OCI-LY1 (cell line): ENCODE measurements at regions not wholly inside any gene's neighbourhood (a gene's known extent, or its start where the extent isn't known, plus 50 kb on each side); places are given as distances from the start of the nearest gene placed in this dataset.

ENCODE experiments used
- H2AFZ ChIP-seq: fragments of 200-600 bp; sonication (generic), shearing (Covaris generic); 2 replicates; pipeline ENCODE4 v1.6.0; 2014; ENCODE audit warnings: antibody characterized with exemption, mild to moderate bottlenecking, low read length
- H3F3A ChIP-seq: fragments of 200-600 bp; sonication (generic), shearing (Covaris generic); 2 replicates; pipeline ENCODE4 v1.6.0; 2014; ENCODE audit warnings: mild to moderate bottlenecking, antibody characterized with exemption, low read length, moderate library complexity; ENCODE audit not compliant: insufficient read depth
- H3K27ac ChIP-seq: fragments of 200-600 bp; sonication (generic); 2 replicates; pipeline ENCODE4 v1.5.1; 2014; ENCODE audit warnings: low read length, mixed run types, mild to moderate bottlenecking, low read depth; ENCODE audit not compliant: poor library complexity, severe bottlenecking
- H3K27me3 ChIP-seq: fragments of 200-600 bp; sonication (generic); 2 replicates; pipeline ENCODE4 v1.6.0; 2014; ENCODE audit warnings: antibody characterized with exemption, mild to moderate bottlenecking, low read length, moderate library complexity; ENCODE audit not compliant: insufficient read depth
- H3K36me3 ChIP-seq: fragments of 200-600 bp; sonication (generic); 2 replicates; pipeline ENCODE4 v1.6.1; 2014; ENCODE audit warnings: mild to moderate bottlenecking, antibody characterized with exemption, low read length, moderate library complexity, mixed read lengths; ENCODE audit not compliant: insufficient read depth
- H3K4me1 ChIP-seq: fragments of 200-600 bp; sonication (generic); 2 replicates; pipeline ENCODE4 v1.5.1; 2014; ENCODE audit warnings: mild to moderate bottlenecking, low read length, moderate library complexity; ENCODE audit not compliant: insufficient read depth, severe bottlenecking
- H3K4me2 ChIP-seq: fragments of 200-600 bp; sonication (generic), shearing (Covaris generic); 2 replicates; pipeline ENCODE4 v1.6.1; 2014; ENCODE audit warnings: low read length
- H3K4me3 ChIP-seq: fragments of 200-600 bp; sonication (generic); 2 replicates; pipeline ENCODE4 v1.5.1; 2014; ENCODE audit warnings: low read length, low read depth, mild to moderate bottlenecking, mixed read lengths; ENCODE audit not compliant: poor library complexity, severe bottlenecking
- H3K79me2 ChIP-seq: fragments of 200-600 bp; shearing (Covaris generic); 2 replicates; pipeline ENCODE4 v1.6.1; 2016; ENCODE audit warnings: mixed run types, low read length, mixed read lengths; ENCODE audit not compliant: insufficient read depth
- H3K9ac ChIP-seq: fragments of 200-600 bp; sonication (generic), shearing (Covaris generic); 2 replicates; pipeline ENCODE4 v1.6.1; 2014; ENCODE audit warnings: mild to moderate bottlenecking, low read length, mixed read lengths
- H3K9me2 ChIP-seq: fragments of 200-600 bp; sonication (generic), shearing (Covaris generic); 2 replicates; pipeline ENCODE4 v1.6.1; 2014; ENCODE audit warnings: low read depth, mild to moderate bottlenecking, low read length, mixed read lengths
- H3K9me3 ChIP-seq: fragments of 200-600 bp; shearing (Covaris generic); 2 replicates; pipeline ENCODE4 v1.6.1; 2014; ENCODE audit warnings: low read length, mixed read lengths
- H4K20me1 ChIP-seq: fragments of 200-600 bp; sonication (generic), shearing (Covaris generic); 2 replicates; pipeline ENCODE4 v1.6.0; 2016; ENCODE audit warnings: mild to moderate bottlenecking, low read length; ENCODE audit not compliant: insufficient read depth
- EZH2 ChIP-seq: fragments of 200-600 bp; sonication (generic), shearing (Covaris generic); IDR thresholded peaks from 2 replicates; pipeline ENCODE4 v1.8.0; 2017; ENCODE audit warnings: borderline replicate concordance, mixed run types, mild to moderate bottlenecking, antibody characterized with exemption, low read length, moderate library complexity, mixed read lengths
- TF ChIP-seq, protein P1 (sequence below): fragments of 200-600 bp; sonication (generic), shearing (Covaris generic); IDR thresholded peaks from 2 replicates; pipeline ENCODE4 v1.5.1; 2017; ENCODE audit warnings: mild to moderate bottlenecking, antibody characterized with exemption, low read length, moderate library complexity, mixed read lengths

DNA sequence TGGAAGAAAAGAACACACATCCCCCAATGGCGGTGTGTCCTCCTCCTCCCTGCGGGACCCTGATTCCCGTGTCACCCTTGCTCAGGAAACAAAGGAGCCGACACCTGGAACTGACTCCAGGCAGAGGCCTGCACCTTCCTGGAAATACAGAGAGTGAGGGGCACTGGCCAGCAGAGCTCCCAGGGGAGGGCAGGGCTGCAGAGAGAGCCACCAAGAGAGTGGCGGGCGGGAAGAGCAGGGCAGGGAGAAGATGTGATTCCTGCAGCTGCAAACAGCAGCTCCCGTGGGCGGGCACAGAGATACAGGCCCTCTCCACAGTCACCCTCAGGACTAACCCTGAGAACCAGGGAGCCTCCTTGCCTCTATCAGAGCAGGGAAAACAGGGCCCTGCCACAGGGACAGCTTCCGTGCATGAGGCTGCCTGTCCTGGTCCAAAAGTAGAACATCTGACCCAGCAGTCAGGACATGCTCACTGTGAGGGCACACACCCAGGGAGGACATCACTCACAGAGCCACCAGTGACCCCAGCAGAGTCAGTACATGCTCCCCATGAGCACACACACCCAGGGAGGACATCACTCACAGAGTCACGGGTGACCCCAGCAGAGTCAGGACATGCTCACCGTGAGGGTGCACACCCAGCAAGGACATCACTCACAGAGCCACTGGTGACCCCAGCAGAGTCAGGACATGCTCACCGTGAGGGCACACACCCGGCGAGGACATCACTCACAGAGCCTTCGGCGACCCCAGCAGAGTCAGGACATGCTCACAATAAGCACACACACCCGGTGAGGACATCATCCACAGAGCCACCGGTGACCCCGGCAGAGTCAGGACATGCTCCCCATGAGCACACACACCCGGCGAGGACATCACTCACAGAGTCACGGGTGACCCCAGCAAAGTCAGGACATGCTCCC, 193.1 kb downstream of the DLL1 start:
- no peaks in the 10 kb centered on the region for H3K9me3 ChIP-seq
- no peaks in the 10 kb centered on the region for H3K9me2 ChIP-seq
- H3K4me2 ChIP-seq = no peak overlapping the region
- H3K9ac ChIP-seq = no peak overlapping the region
- H4K20me1 ChIP-seq = no peaks in the 10 kb centered on the region
- TF ChIP-seq EZH2 = no peak
- TF ChIP-seq, protein P1, sequence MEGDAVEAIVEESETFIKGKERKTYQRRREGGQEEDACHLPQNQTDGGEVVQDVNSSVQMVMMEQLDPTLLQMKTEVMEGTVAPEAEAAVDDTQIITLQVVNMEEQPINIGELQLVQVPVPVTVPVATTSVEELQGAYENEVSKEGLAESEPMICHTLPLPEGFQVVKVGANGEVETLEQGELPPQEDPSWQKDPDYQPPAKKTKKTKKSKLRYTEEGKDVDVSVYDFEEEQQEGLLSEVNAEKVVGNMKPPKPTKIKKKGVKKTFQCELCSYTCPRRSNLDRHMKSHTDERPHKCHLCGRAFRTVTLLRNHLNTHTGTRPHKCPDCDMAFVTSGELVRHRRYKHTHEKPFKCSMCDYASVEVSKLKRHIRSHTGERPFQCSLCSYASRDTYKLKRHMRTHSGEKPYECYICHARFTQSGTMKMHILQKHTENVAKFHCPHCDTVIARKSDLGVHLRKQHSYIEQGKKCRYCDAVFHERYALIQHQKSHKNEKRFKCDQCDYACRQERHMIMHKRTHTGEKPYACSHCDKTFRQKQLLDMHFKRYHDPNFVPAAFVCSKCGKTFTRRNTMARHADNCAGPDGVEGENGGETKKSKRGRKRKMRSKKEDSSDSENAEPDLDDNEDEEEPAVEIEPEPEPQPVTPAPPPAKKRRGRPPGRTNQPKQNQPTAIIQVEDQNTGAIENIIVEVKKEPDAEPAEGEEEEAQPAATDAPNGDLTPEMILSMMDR = no peak
- H3K79me2 ChIP-seq = no peaks in the 10 kb centered on the region
- H3K4me3 ChIP-seq = no peak overlapping the region
- H3F3A ChIP-seq = no peaks in the 10 kb centered on the region
- no peak overlapping the region for H2AFZ ChIP-seq
- H3K36me3 ChIP-seq = no peaks in the 10 kb centered on the region
- H3K27ac ChIP-seq = no peak overlapping the region
- H3K4me1 ChIP-seq = no peaks in the 10 kb centered on the region
- H3K27me3 ChIP-seq = no peaks in the 10 kb centered on the region; the same call in 1 of the 2 replicates

DNA sequence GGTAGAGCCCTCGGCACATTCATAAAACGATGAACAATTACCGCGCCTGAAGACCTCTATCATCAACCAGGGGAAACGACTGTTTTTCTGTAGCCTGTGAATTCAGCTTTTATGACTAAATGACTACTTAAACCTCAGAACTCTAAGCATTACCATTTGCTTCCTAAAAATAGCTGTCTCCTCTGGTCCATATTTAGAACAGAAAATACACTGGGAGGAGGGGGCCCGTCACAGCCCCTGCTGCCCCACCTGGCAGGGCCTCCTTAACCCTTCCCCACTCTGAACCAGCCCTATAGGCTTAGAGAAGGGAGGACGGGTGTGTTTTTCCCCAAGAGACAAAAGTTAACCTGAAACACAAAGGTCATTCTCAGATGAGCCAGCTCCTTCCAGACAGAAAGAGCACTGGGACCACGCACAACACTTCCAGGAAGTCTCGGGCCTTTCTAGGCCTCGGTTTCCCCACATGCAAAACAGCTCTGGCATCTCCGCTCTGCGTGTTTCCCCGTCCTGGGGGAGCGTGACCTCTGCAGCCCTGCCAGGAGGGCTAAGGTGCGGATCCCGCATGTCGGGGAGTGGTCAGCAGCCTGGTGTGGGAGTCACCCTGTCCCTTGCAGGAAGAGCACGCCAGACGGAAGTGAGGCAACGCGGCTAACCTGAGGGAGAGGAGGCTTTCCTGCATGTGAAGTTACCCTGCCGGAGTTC, 193.9 kb downstream of the DLL1 start:
- TF ChIP-seq, protein P1 = no peak
- TF ChIP-seq EZH2 = no peak

DNA sequence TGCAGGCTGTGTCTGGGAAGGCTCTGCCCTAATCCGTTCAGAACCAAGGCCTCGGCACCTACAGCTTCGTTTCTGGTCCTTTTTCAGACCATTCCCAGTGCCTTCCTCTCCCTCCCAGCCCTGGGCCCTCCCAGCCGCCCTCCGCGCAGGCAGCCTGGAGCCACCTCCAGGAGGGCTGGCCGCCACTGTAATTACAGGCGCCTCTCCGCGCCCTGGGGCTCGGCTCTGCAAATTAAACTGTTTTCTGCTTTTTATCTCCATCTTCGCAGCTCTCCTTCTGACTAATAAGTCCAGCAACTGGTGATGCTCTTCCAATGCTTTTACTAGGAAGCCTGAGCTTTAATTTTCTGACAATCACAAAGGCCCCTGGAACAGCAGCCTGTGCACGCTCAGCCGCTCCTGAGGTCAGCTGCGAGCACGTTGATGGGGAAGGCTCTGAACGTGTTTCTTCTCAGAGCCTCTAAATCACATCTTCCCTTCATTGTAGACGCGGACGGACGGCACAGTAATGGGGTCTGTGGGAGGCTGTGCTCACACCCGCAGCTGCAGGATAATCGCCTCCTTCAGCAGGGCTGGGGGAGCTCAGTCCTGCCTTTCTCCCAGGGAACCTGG, 194.6 kb downstream of the DLL1 start:
- Histone ChIP-seq H3K9ac (no peak overlapping the region), H3K4me1 (no peaks in the 10 kb centered on the region), H3K79me2 (no peaks in the 10 kb centered on the region), H3K27ac (no peak overlapping the region), H3K36me3 (no peaks in the 10 kb centered on the region), H3F3A (no peaks in the 10 kb centered on the region), H3K4me3 (no peak overlapping the region), H2AFZ (no peak overlapping the region), H3K9me3 (no peaks in the 10 kb centered on the region), H3K4me2 (no peak overlapping the region), H4K20me1 (no peaks in the 10 kb centered on the region), H3K9me2 (no peaks in the 10 kb centered on the region), H3K27me3 (peaks cover 5% of the 10 kb centered on the region; the same call in 1 of the 2 replicates)
- TF ChIP-seq, protein P1 = no peak
- no peak for TF ChIP-seq EZH2

More for the DNA sequence above, 193.9 kb downstream of the DLL1 start:
- no peaks in the 10 kb centered on the region for H3K36me3 ChIP-seq
- no peak overlapping the region for H3K4me2 ChIP-seq
- H3K4me3 ChIP-seq = no peak overlapping the region
- no peaks in the 10 kb centered on the region for H3K79me2 ChIP-seq
- no peak overlapping the region for H3K9ac ChIP-seq
- no peaks in the 10 kb centered on the region for H3F3A ChIP-seq
- peaks cover 4% of the 10 kb centered on the region; the same call in 1 of the 2 replicates for H3K27me3 ChIP-seq
- no peak overlapping the region for H2AFZ ChIP-seq
- H3K9me3 ChIP-seq = no peaks in the 10 kb centered on the region
- no peaks in the 10 kb centered on the region for H3K4me1 ChIP-seq
- no peaks in the 10 kb centered on the region for H3K9me2 ChIP-seq
- H3K27ac ChIP-seq = no peak overlapping the region
- no peaks in the 10 kb centered on the region for H4K20me1 ChIP-seq
